Kidney capillary endothelial cell (primary cell): ENCODE measurements at regions not wholly inside any gene's neighbourhood (a gene's known extent, or its start where the extent isn't known, plus 50 kb on each side); places are given as distances from the start of the nearest gene placed in this dataset.
A peak's percentile ranks its signal among the peaks of the same experiment; 100 is the strongest.
"Not testable (repeated sequence)": the region's sequence is repeated elsewhere in the genome, so short reads cannot be mapped to it uniquely, and the experiment has no call there.

Experiments used
- DNase-seq: peaks from one replicate; pipeline ENCODE4 v3.0.0-alpha.2; 2018; ENCODE audit warnings: low spot score

GRCh38 chr2:88802026-88802425 lies 110.6 kb downstream of the RPIA start:
- DNase-seq = not testable (repeated sequence)

DNA sequence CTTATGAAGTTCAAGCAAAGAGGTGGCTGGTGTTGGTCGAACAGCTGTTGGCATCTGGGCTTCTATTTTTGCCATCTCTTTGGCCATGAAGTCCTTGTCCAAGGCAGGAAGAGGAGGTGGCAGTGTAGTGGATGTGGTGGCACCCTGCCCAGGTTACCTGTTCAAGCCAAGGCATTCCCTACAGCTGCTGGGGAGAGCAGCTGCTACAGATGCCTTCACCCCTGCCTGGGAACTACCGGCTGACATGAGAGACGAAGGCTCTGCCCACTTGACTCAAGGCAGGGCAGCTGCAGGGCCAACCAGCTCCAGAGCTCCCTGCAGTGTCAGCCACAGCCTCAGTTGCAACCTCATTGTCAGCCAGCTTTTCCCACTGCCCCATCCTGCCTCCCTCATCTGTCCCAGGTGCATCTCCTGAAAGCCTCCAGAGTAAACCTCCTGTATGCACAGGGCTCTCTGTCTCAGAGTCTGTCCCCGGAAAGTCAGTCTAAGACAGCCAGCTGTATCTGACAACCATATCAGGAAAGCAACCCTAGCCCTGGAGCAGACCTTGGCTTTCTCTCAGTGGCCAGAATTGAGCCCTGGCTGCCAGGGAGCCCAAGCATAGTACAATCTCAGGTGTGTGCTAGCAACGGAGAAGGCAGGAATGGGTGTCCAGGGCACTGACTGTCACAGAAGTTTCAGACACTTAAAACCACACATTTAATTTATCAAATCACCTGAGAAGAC lies 115.9 kb downstream of the RPIA start:
- no peak for DNase-seq

GRCh38 chr2:88808083-88808482 lies 116.6 kb downstream of the RPIA start:
- no peak for DNase-seq

DNA sequence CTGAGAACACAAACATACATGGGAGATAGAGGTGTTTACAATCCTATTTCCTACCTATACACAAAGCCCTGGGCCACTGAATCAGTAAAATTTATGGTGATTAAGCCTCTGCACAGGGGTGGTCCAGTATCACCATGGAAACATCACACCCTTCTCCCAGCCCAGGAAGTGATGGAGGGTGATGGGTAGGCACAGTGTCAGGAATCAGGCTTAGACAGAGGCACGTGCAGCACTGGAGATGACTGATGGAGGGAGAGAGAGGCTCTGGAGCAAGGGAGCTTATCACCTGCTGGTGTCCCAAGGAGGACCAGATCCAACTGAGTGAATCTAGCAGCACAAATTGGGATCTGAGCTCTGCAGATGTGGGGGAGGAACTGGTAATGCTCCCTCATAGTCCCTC lies 117.2 kb downstream of the RPIA start:
- no peak for DNase-seq

DNA sequence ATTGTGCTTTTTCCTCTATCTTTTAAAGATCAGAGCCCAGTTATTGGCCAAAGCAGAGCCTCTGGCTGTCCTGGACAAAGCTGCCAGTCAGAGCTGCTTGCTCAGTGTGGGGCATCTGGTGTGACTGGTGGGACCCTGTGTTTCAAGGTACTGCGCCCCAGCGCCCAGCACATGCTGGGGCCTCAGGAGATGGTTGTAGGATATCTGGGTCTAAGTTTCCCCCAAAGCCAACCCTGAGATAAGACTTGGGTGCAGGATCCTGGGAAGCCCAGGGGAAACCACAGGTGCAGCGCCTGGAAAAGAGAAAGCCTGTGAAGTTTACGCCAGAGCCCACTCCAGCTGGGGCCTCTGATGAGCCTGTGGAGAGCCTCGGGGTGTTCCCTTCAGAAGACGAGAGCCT lies 117.7 kb downstream of the RPIA start:
- DNase-seq = no peak

GRCh38 chr2:88810017-88810416 lies 118.5 kb downstream of the RPIA start:
- DNase-seq = no peak

DNA sequence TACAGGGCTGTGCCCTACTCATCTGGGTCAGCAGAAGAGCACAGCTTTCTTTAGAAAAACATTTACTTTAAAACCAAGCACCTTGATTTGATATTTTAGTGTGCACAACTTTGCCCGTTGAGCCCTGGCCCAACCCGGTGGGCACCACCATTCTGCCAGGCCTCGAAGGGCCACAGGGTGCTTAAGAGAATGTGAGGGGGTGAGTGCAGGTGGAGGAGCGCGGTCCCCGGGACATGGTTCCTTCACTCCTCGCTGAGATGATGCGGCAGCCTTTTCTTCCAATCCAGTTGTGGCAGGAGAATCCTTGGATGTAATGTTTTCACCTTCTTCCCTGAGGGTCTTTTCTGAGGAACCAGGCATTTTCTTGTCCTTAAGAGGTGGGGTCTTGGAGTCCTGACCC lies 119.0 kb downstream of the RPIA start:
- no peak for DNase-seq

DNA sequence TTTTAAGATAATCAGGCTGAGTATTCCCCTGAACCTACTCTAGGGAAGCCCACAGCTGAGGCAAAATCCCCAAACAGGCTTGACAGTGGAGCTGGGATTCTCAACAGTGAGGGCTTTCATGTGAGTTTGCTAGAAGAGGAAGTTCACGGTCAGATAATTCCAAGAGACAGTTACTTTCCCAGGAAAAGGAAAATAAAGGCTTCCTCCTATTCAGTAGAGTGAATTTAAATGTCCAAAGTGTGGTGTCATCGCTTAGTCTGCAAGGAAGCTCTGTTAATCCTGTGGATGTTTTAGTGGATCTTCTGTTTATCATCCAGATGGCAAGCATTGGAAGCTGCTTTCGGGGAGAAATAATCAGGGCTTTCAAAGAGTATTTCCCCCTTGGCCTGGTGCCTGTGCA lies 119.8 kb downstream of the RPIA start:
- no peak for DNase-seq

DNA sequence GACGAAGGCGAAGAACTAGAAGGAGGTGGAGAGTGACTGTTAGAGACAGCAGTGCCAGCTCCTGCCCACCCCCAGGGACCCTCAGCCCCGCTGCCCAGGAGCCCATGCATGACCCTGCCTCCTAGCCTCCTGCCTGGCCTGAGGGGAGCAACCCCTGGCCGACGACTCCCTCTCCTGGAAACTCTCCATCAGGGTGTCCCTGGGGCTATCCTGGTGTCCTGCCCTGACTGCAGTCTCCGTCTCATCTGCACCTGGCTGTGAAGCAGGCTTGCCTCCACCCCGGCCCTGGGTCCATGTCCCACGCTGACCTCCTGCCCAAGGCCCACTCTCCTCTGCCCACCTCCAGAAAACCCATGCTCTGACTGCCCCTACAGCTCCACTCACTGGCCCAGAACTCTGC lies 120.2 kb downstream of the RPIA start:
- DNase-seq = no peak

- no peak for DNase-seq
Measured at GRCh38 chr2:88813612-88814011, 122.1 kb downstream of the RPIA start.

- no peak for DNase-seq
Measured at GRCh38 chr2:88815282-88815681, 123.8 kb downstream of the RPIA start.

DNA sequence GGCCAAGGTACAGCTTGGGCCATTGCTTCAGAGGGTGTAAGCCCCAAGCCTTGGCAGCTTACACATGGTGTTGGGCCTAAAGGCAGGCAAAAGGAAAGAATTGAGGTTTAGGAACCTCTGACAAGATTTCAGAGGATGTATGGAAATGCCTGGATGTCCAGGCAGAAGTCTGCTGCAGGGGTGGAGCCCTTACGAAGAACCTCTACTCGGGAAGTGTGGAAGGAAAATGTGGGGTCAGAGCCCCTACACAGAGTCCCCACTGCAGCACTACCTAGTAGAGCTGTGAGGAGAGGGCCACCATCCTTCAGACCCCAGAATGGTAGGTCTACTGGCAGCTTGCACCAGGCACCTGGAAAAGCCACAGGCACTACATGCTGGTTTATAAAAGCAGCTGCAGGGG lies 124.2 kb downstream of the RPIA start:
- no peak for DNase-seq

DNA sequence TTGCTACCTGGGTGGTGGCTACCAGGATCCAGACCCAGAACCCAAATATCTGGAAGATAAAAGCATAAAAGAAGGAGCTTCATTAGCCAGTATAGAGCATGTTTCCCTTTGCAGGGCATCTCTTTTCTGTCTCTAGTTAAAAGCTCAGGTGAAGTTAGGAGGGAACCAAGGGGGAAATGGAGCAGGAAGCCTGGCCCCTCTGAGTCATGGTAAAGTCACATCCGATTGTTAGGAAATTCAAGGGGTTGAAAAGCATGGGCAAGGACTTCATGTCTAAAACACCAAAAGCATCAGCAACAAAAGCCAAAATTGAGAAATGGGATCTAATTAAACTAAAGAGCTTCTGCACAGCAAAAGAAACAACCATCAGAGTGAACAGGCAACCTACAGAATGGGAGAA lies 126.9 kb downstream of the RPIA start:
- peak; percentile 81 for DNase-seq

DNA sequence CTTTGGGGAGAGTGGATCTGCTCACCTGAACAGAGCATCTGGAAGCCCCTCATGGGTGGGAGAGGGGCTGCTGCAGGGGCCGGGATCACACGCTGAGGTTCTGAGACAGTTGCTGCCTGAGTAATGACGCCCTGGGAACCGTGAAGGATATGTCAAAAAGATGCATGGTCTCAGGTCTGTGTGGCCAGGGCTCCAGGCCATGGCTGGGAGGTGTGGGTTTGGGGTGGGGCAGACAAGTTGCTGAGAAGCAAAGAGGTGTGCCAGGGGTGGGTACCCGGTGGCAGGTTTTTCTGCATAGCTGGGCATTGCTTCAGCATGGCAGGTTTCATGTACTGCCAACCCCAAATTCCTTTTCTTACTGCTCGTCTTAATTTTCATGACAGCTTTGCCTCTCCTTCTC lies 133.5 kb downstream of the RPIA start:
- no peak for DNase-seq

DNA sequence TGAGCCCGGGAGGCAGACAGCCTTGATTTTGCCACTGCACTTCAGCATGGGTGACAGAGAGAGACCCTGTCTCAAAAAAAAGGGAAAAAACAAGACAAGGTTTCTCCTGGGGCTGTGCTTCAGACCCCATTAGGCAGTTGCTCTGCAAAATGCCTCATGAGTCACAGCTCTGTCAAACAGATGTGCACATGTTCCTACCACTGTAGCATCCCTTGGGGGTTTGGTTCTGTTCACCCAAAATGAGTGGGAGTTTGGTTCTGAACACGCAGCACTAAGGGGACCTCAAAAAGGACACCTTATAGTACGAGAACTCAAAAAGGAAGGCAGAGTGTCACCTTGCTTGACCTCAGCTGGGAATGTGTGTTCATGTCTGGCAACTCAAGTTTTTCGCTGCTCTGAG lies 134.9 kb downstream of the RPIA start:
- DNase-seq = no peak

- peak; percentile 70 for DNase-seq
Measured at GRCh38 chr2:88827821-88828220, 136.3 kb downstream of the RPIA start.

- DNase-seq = peak; percentile 61
Measured at GRCh38 chr2:88828397-88829137, 137.1 kb downstream of the RPIA start.

DNA sequence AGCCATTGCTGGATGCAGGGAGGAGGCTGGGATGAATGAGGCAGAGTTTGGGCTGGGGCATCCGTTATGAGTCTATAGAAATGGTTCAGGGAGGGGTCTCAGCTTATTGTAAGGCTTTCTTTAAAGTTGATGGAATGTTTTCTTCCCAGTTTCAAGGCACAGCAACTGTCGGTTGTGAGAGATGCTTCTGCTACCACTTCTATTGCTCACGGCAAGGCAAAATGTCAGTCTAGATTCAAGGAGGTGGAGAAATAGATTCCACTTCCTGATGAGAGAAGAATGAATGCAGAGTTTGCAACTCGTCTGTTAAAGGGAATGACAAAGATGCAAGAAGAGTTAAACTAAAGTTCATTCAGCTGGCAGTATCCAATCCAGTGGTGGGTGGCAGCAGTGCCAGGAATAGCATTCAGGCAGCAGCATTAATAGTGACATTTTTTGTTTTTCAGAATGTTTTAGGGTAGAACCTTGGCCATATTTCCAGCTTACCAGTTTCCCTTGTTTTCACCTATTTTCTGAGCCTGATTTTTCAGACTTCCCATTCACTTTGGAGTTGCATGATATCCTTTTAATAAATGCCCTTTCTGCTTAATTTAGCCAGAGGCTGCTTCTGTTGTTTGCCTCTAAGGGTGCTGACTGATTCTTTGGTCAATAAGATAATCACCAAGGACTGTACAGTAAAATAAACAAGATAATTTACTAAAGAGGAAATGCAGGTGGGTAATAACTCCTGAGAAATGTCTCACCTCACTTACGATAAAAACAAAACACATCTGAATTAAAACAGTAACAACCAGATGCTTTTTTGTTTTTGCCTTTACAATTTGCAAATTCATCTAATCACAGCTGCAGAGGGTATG lies 138.4 kb downstream of the RPIA start:
- DNase-seq = no peak

- DNase-seq = peak; percentile 31
Measured at GRCh38 chr2:88831071-88831791, 139.8 kb downstream of the RPIA start.

DNA sequence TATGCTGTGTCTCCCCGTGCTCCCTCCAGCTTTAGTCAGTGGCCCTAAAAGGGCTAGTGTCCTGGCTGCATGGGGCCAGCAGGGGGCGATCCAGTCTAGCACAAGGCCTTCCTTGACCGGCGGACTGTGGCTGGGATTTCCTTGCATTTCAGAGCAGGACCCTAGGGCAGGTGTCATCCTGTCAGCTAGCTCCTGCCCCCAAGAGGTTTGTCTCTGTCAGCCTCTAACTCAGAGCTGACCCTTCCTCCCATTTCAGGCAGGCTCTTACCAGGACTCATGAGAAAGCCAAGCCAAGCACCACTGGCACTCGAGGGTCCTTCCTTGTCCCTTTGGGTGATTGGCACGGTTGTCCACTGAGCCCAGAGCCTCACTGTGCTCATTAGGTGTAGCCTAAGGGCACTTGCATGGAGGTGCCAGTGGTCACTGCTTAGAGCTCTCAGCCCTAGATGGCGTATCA lies 140.3 kb downstream of the RPIA start:
- DNase-seq = no peak

DNA sequence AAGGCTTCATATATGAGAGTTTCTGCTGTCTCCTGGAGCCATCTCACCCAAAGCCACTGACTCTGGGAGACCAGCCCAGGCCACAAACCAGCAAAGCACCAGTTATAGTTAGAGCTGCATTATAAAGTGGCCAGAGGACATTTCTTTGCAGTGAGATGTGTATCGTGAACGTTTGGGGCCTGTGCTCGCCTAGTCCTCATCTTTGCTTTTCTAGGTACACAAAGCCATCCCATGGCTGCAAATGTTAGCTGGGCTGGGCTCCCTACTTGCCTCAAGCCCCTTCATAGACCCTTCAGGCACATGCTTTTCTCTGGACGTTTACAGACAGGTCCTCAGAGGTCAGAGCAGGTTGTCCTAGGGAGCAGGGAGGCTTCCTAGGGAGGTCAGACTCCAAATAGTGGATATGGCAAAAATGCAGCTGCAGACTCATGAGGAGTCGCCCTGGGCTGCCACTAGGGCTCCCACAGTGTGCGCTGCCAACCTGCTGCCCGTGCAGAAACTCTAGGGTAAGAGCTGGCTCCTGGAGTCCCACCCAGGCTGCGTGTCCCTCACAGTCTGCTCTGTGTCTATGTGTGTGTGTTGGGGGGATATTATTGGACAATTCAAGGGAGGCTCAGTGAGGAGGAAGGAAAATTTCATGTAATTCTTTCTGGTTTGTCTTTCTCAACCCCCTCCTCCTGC lies 141.0 kb downstream of the RPIA start:
- DNase-seq = no peak
